ENCODE measurements at regions not wholly inside any gene's neighbourhood (a gene's known extent, or its start where the extent isn't known, plus 50 kb on each side); places are given as distances from the start of the nearest gene placed in this dataset.

- TF ChIP-seq CTCF (IDR thresholded peaks at IDR 0.05; ENCODE audit: unreplicated experiment in 3 of 3), result peak in 1 of 3 experiments; percentile 8
- Mint-ChIP-seq H3K4me1 (no peaks in the 10 kb centered on the region), H3K36me3 (ENCODE audit: low read depth) (no peaks in the 10 kb centered on the region), H3K27ac (no peak overlapping the region), H3K27me3 (ENCODE audit: low read depth) (no peaks in the 10 kb centered on the region), H3K4me3 (no peak overlapping the region), H3K9me3 (peaks cover 5% of the 10 kb centered on the region)
Observed at GRCh38 chr7:9264395-9264794, 831.0 kb downstream of the NXPH1 start.

GRCh38 chr7:9280088-9280487 lies 846.7 kb downstream of the NXPH1 start:
- Mint-ChIP-seq H3K27me3 (ENCODE audit: low read depth) (no peaks in the 10 kb centered on the region), H3K4me1 (no peaks in the 10 kb centered on the region), H3K36me3 (ENCODE audit: low read depth) (no peaks in the 10 kb centered on the region), H3K9me3 (no peaks in the 10 kb centered on the region), H3K4me3 (no peak overlapping the region), H3K27ac (no peak overlapping the region)
- TF ChIP-seq CTCF (IDR thresholded peaks at IDR 0.05; ENCODE audit: unreplicated experiment in 3 of 3), result no peak

GRCh38 chr7:9283246-9283645 lies 849.8 kb downstream of the NXPH1 start:
- no peak for TF ChIP-seq CTCF (IDR thresholded peaks at IDR 0.05; ENCODE audit: unreplicated experiment in 3 of 3)
- Mint-ChIP-seq H3K4me1 (no peaks in the 10 kb centered on the region), H3K9me3 (no peaks in the 10 kb centered on the region), H3K4me3 (no peak overlapping the region), H3K36me3 (ENCODE audit: low read depth) (no peaks in the 10 kb centered on the region), H3K27ac (no peak overlapping the region), H3K27me3 (ENCODE audit: low read depth) (no peaks in the 10 kb centered on the region)

- TF ChIP-seq CTCF (IDR thresholded peaks at IDR 0.05; ENCODE audit: unreplicated experiment in 3 of 3), result no peak
- Mint-ChIP-seq H3K27ac (no peak overlapping the region), H3K36me3 (ENCODE audit: low read depth) (no peaks in the 10 kb centered on the region), H3K27me3 (ENCODE audit: low read depth) (no peaks in the 10 kb centered on the region), H3K4me3 (no peak overlapping the region), H3K4me1 (no peaks in the 10 kb centered on the region), H3K9me3 (no peaks in the 10 kb centered on the region)
Observed at GRCh38 chr7:9302436-9302835, 869.0 kb downstream of the NXPH1 start.

- Mint-ChIP-seq H3K4me3 (no peak overlapping the region), H3K9me3 (no peaks in the 10 kb centered on the region), H3K4me1 (no peaks in the 10 kb centered on the region), H3K36me3 (ENCODE audit: low read depth) (no peaks in the 10 kb centered on the region), H3K27me3 (ENCODE audit: low read depth) (no peaks in the 10 kb centered on the region), H3K27ac (no peak overlapping the region)
- no peak for TF ChIP-seq CTCF (IDR thresholded peaks at IDR 0.05; ENCODE audit: unreplicated experiment in 3 of 3)
Observed at GRCh38 chr7:9307131-9307530, 873.7 kb downstream of the NXPH1 start.

- no peak for TF ChIP-seq CTCF (IDR thresholded peaks at IDR 0.05; ENCODE audit: unreplicated experiment in 3 of 3)
- H3K27me3 Mint-ChIP-seq (ENCODE audit: low read depth), result no peaks in the 10 kb centered on the region
- H3K9me3 Mint-ChIP-seq, result no peaks in the 10 kb centered on the region
- no peaks in the 10 kb centered on the region for H3K36me3 Mint-ChIP-seq (ENCODE audit: low read depth)
- peaks cover 4% of the 10 kb centered on the region for H3K4me1 Mint-ChIP-seq
- no peak overlapping the region for H3K4me3 Mint-ChIP-seq
- H3K27ac Mint-ChIP-seq, result no peak overlapping the region
Observed at GRCh38 chr7:9324513-9324912, 891.1 kb downstream of the NXPH1 start.
